D341Med (cell line): ENCODE measurements at regions not wholly inside any gene's neighbourhood (a gene's known extent, or its start where the extent isn't known, plus 50 kb on each side); places are given as distances from the start of the nearest gene placed in this dataset.
"Not testable (repeated sequence)": the region's sequence is repeated elsewhere in the genome, so short reads cannot be mapped to it uniquely, and the experiment has no call there.

Source experiments
- DNase-seq: peaks from one replicate; pipeline ENCODE4 v3.0.0; 2012; ENCODE audit warnings: low spot score

- no peak for DNase-seq
Measured at GRCh38 chr6:66277400-66277799, 570.4 kb upstream of the EYS start.

GRCh38 chr6:66265737-66266136 lies 558.7 kb upstream of the EYS start:
- no peak for DNase-seq

- DNase-seq: no peak
Measured at GRCh38 chr6:66264376-66264775, 557.4 kb upstream of the EYS start.

GRCh38 chr6:66258731-66259487 lies 551.9 kb upstream of the EYS start:
- not testable (repeated sequence) for DNase-seq

GRCh38 chr6:66245231-66245630 lies 538.2 kb upstream of the EYS start:
- no peak for DNase-seq

- no peak for DNase-seq
Measured at GRCh38 chr6:66238851-66239250, 531.8 kb upstream of the EYS start.

GRCh38 chr6:66232890-66233289 lies 525.9 kb upstream of the EYS start:
- DNase-seq: no peak

GRCh38 chr6:66230591-66230990 lies 523.6 kb upstream of the EYS start:
- DNase-seq: no peak

GRCh38 chr6:66226109-66226508 lies 519.1 kb upstream of the EYS start:
- peak; percentile 36 for DNase-seq

GRCh38 chr6:66210964-66211363 lies 503.9 kb upstream of the EYS start:
- DNase-seq: no peak

- DNase-seq: no peak
Measured at GRCh38 chr6:66200390-66200789, 493.4 kb upstream of the EYS start.

GRCh38 chr6:66199171-66199570 lies 492.1 kb upstream of the EYS start:
- DNase-seq: no peak

- DNase-seq: no peak
Measured at GRCh38 chr6:66198062-66198624, 491.1 kb upstream of the EYS start.

- DNase-seq: no peak
Measured at GRCh38 chr6:66190858-66191257, 483.8 kb upstream of the EYS start.

- DNase-seq: no peak
Measured at GRCh38 chr6:66189915-66190314, 482.9 kb upstream of the EYS start.

GRCh38 chr6:66186756-66187155 lies 479.7 kb upstream of the EYS start:
- no peak for DNase-seq

GRCh38 chr6:66184091-66184490 lies 477.1 kb upstream of the EYS start:
- DNase-seq: no peak

GRCh38 chr6:66179361-66179760 lies 472.3 kb upstream of the EYS start:
- DNase-seq: no peak

- DNase-seq: no peak
Measured at GRCh38 chr6:66173587-66173986, 466.6 kb upstream of the EYS start.

- not testable (repeated sequence) for DNase-seq
Measured at GRCh38 chr6:66166713-66167112, 459.7 kb upstream of the EYS start.

GRCh38 chr6:66161546-66162108 lies 454.6 kb upstream of the EYS start:
- no peak for DNase-seq

- DNase-seq: no peak
Measured at GRCh38 chr6:66159937-66160336, 452.9 kb upstream of the EYS start.

GRCh38 chr6:66153247-66153646 lies 446.2 kb upstream of the EYS start:
- no peak for DNase-seq

- no peak for DNase-seq
Measured at GRCh38 chr6:66149132-66149531, 442.1 kb upstream of the EYS start.
